Esophagus mucosa (tissue), 1 donor: ENCODE measurements at regions not wholly inside any gene's neighbourhood (a gene's known extent, or its start where the extent isn't known, plus 50 kb on each side); places are given as distances from the start of the nearest gene placed in this dataset.

Source experiments
- ATAC-seq: fragments of 200-7000 bp; cut with Tn5 transposase; one replicate; pipeline ENCODE4 v1.9.1; 2020
- donor health status: DM: yes; HTN: yes; CAD: no.

GRCh38 chr15:81520480-81520879 lies 146.5 kb upstream of the TMC3 start:
- ATAC-seq = no peak

GRCh38 chr15:81516461-81516860 lies 142.4 kb upstream of the TMC3 start:
- ATAC-seq = no peak

GRCh38 chr15:81516012-81516411 lies 142.0 kb upstream of the TMC3 start:
- ATAC-seq = no peak

- no peak for ATAC-seq
Measured at GRCh38 chr15:81514725-81515124, 140.7 kb upstream of the TMC3 start.

GRCh38 chr15:81511138-81511537 lies 137.1 kb upstream of the TMC3 start:
- no peak for ATAC-seq

- no peak for ATAC-seq
Measured at GRCh38 chr15:81507831-81508230, 133.8 kb upstream of the TMC3 start.

- no peak for ATAC-seq
Measured at GRCh38 chr15:81506936-81507335, 132.9 kb upstream of the TMC3 start.

GRCh38 chr15:81506071-81506470 lies 132.1 kb upstream of the TMC3 start:
- ATAC-seq = no peak

- no peak for ATAC-seq
Measured at GRCh38 chr15:81504170-81504905, 130.3 kb upstream of the TMC3 start.

GRCh38 chr15:81502439-81502838 lies 128.4 kb upstream of the TMC3 start:
- ATAC-seq = no peak

- no peak for ATAC-seq
Measured at GRCh38 chr15:81500081-81500480, 126.1 kb upstream of the TMC3 start.

- ATAC-seq = no peak
Measured at GRCh38 chr15:81498294-81498693, 124.3 kb upstream of the TMC3 start.

GRCh38 chr15:81497238-81497637 lies 123.2 kb upstream of the TMC3 start:
- ATAC-seq = no peak

GRCh38 chr15:81495780-81496467 lies 121.9 kb upstream of the TMC3 start:
- no peak for ATAC-seq

- ATAC-seq = no peak
Measured at GRCh38 chr15:81492969-81493645, 119.1 kb upstream of the TMC3 start.

- ATAC-seq = peak; percentile 57
Measured at GRCh38 chr15:81492331-81492968, 118.4 kb upstream of the TMC3 start.

- no peak for ATAC-seq
Measured at GRCh38 chr15:81491414-81492096, 117.5 kb upstream of the TMC3 start.

- ATAC-seq = no peak
Measured at GRCh38 chr15:81485806-81486205, 111.8 kb upstream of the TMC3 start.

- ATAC-seq = no peak
Measured at GRCh38 chr15:81484086-81484955, 110.3 kb upstream of the TMC3 start.

GRCh38 chr15:81483496-81483895 lies 109.5 kb upstream of the TMC3 start:
- ATAC-seq = no peak

- ATAC-seq = no peak
Measured at GRCh38 chr15:81481346-81481745, 107.3 kb upstream of the TMC3 start.

- ATAC-seq = peak; percentile 75
Measured at GRCh38 chr15:81480645-81481053, 106.6 kb upstream of the TMC3 start.
